Esophagus squamous epithelium (tissue), 4 donors: ENCODE measurements at regions not wholly inside any gene's neighbourhood (a gene's known extent, or its start where the extent isn't known, plus 50 kb on each side); places are given as distances from the start of the nearest gene placed in this dataset.

Source experiments
- POLR2A ChIP-seq, 4 donors: fragments of 450-650 bp; IDR thresholded peaks; one replicate each; pipeline ENCODE4 v1.6.1; 2017; ENCODE audit warnings: antibody characterized with exemption in 4 of 4, mild to moderate bottlenecking in 4 of 4, moderate library complexity in 3 of 4
- TF ChIP-seq, protein P1 (sequence below), 6 experiments: fragments of 450-650 bp in 4 of 6; fragments of 200-600 bp in 2 of 6; sonication (generic) in 2 of 6; IDR thresholded peaks; one replicate each; pipeline ENCODE4 v1.5.1; 2016 to 2019; ENCODE audit warnings: antibody characterized with exemption in 6 of 6, mild to moderate bottlenecking in 4 of 6, moderate library complexity in 4 of 6

- TF ChIP-seq POLR2A (IDR thresholded peaks at IDR 0.05), result no peak
- TF ChIP-seq, protein P1, sequence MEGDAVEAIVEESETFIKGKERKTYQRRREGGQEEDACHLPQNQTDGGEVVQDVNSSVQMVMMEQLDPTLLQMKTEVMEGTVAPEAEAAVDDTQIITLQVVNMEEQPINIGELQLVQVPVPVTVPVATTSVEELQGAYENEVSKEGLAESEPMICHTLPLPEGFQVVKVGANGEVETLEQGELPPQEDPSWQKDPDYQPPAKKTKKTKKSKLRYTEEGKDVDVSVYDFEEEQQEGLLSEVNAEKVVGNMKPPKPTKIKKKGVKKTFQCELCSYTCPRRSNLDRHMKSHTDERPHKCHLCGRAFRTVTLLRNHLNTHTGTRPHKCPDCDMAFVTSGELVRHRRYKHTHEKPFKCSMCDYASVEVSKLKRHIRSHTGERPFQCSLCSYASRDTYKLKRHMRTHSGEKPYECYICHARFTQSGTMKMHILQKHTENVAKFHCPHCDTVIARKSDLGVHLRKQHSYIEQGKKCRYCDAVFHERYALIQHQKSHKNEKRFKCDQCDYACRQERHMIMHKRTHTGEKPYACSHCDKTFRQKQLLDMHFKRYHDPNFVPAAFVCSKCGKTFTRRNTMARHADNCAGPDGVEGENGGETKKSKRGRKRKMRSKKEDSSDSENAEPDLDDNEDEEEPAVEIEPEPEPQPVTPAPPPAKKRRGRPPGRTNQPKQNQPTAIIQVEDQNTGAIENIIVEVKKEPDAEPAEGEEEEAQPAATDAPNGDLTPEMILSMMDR (IDR thresholded peaks at IDR 0.05), result no peak
These were observed 292.0 kb downstream of the KLF12 start for GRCh38 chr13:73842184-73842583.
